ENCODE measurements at regions not wholly inside any gene's neighbourhood (a gene's known extent, or its start where the extent isn't known, plus 50 kb on each side); places are given as distances from the start of the nearest gene placed in this dataset.
"Not testable (repeated sequence)": the region's sequence is repeated elsewhere in the genome, so short reads cannot be mapped to it uniquely, and the experiment has no call there.

DNA sequence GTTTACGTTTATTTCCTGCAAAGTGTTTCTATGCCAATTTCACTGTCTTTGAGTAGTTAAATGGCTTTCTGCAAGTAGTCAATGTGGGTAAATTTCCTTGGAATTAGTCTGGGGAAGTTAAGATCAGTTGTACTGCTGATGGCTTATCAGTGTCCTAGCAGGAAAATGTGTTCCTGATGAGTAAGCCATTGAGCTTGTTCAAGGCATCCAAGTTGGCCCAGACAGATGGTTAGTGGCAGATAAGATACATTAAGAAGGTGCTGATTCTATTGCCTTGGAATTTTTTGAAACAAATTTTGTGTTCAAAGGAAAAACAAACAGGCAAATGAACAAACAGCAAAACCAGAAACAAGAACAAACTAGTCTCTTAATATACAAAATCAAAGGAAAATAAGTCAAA lies 258.4 kb downstream of the MAP2K6 start:
- no peak for DNase-seq

DNA sequence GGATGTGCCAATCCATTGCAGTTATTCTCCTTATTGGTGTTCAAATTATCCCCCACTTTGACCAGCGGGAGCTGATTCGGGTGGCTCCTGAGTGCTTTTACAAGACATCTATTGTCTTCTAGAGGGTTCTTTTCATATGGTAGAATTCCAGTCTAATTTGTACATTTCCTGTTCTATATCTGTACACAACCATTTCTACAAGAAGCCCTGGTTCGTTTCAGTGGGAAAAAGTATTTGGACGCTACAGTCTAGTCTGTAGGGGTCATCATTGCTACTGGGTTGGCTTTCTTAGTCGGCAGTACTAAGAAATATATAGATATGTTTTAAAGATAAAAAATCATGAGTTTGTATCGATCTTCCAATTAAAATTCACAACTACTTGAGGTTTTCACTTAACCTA lies 262.6 kb downstream of the MAP2K6 start:
- no peak for DNase-seq

DNA sequence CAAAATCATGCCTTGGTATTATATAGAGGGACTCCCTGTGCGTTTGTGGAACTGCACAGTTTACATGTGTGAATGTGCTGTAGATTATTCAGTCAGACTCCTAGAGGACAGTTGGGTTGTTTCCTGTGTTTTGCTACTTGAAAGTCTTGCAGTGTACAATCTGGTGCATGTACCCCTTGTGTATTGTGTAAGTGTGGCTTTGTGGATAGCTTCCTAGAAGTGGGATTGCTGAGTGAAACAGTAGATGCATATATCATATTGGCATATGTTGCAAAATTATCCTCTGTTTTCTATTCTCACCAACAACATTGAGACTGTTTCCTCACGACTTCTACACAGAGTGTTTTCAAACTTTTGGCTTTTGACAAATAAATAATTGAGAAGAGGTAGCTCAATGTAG lies 263.7 kb downstream of the MAP2K6 start:
- DNase-seq: no peak

DNA sequence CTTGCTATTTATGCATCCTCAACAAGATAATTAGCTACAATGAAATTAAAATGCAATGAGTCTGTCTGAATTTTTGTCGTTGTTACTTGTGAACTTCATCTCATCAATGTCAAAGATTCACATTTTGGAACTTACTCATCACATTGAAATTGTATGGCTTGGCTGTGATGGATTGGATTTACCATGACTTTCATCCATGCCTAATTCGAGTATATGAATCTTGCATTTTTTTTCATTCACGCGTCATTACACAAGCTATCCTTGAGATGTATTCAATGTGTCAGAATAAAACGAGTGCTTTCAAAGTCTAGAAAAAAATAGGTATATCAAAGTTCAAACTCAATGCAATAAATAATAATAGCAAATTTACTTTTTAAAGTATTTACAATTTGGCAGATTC lies 265.3 kb downstream of the MAP2K6 start:
- no peak for DNase-seq

DNA sequence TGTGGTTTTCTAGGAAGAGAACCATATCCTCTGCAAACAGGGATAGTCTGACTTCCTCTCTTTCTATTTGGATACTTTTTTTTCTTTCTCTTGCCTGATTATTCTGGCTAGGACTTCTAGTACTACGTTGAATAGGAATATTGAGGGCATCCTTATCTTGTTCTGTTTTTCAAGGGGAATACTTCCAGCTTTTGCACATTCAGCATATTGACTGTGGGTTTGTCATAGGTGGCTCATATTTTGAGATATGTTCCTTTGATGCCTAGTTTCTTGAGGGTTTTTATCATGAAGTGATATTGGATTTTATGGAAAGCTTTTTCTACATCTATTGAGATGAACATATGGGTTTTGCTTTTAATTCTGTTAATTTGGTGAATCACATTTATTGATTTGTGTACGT lies 269.8 kb downstream of the MAP2K6 start:
- no peak for DNase-seq

DNA sequence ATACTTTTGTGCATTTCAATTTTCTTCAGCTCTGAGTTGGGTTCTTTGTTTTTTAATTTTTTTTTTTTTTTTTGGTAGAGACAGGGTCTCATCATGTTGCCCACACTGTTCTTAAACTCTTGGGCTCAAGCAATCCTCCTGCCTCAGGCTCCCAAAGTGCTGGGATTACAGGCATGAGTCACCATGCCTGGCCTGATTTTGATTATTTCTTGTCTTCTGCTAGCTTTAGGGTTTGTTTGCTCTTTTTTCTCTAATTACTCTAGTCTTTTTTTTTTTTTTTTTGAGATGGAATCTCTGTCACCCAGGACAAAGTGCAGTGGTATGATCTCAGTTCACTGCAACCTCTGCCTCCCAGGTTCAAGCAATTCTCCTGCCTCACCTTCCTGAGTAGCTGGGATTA lies 270.7 kb downstream of the MAP2K6 start:
- not testable (repeated sequence) for DNase-seq

DNA sequence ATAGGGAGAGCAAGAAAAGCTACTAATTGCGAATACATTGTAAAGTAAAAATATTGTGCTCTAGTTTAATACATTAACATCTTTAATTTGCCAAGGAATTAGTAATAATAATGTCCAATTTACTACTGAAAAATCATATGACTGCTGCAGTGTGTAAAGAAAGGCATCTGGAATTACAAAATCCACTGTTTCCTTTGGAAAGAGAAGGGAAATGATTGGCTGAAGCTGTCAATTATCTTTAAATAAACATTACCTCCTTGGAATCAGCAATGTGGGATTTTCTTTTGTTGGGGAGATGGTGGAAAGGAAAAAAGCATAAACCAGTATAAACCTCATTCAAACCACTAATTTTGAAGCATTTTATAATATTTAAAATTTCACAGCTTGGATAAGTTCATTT lies 276.0 kb downstream of the MAP2K6 start:
- DNase-seq: no peak

DNA sequence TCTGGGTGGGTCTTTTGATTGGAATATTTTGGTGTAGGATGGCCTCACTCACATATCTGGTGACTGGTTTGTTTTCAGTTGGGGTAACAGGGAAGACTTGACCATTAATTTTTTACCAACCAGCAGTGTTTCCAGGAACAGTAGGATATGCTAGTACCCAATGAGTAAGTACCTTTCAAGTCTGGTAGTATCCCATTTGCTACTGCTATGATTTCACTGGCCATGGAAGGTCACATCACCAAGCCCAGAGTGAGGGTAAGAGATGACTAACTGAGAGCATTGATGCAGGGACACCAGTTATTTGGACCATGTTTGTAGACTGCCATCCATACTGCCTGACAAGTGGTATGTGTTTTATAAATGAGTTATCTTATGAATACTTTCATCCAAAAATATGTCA lies 277.7 kb downstream of the MAP2K6 start:
- no peak for DNase-seq

DNA sequence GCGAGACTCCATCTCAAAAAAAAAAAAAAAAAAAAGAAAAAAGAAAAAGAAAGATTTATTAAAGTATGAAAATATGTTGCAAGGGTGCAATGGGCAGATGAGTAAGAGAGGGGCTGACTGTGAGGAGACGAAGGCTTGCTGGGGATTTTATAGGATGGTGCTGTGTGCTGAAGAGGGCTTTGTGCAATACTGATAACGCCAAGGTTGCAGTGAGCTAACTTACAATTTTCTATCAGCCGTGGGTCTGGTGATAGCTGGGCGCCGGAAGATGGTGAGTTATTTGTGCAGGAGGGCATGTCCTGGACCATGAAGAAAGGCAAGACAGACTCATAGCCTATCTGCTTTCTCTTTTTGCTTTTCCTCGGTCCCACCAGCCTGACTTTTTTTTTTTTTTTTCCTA lies 281.1 kb downstream of the MAP2K6 start:
- no peak for DNase-seq

DNA sequence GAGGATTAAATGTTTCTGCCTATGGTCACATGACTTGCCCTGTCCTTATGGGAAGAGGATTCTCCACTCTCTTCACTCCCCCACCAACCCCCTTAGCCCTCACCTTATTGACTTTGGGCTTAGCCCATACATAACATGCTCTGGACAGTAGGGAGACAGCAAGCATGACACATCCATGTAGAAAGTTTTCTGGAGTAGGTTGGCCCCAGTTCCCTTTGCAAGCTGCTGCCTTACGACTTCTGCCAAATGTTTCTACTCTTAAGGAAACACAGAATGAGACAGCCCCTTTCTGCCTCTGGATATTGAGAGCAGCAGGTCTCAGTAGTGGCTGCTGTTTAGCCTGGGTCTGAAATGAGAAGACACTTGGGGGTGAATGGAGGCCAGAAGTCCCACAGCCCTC lies 282.2 kb downstream of the MAP2K6 start:
- DNase-seq: no peak

DNA sequence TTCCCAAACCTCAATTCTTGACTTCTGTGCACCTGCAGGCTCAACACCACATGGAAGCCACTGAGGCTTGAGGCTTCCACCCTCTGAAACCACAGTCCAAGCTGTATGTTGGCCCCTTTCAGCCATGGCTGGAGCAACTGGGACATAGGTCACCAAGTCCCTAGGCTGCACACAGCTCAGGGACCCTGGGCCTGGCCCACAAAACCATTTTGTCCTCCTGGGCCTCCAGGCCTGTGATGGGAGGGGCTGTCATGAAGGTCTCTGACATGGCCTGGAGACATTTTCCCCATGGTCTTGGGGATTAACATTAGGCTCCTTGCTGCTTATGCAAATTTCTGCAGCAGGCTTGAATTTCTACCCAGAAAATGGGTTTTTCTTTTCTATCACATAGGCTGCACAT lies 283.9 kb downstream of the MAP2K6 start:
- not testable (repeated sequence) for DNase-seq

DNA sequence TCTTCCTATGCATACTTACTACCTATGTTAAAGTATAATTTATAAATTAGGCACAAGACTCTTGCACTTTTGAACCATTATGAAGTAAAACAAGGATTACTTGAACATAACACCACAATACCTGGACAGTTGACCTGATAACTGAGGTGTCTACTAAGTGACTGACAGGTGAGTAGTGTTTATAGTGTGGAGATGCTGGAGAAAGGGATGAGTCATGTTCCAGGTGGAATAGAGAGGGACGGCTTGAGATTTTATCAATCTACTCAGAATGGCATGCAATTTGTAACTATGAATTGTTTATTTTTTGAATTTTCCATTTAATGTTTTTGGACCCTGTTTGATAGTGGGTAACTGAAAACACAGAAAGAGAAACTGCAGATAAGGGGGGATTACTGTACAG lies 287.6 kb downstream of the MAP2K6 start:
- no peak for DNase-seq

DNA sequence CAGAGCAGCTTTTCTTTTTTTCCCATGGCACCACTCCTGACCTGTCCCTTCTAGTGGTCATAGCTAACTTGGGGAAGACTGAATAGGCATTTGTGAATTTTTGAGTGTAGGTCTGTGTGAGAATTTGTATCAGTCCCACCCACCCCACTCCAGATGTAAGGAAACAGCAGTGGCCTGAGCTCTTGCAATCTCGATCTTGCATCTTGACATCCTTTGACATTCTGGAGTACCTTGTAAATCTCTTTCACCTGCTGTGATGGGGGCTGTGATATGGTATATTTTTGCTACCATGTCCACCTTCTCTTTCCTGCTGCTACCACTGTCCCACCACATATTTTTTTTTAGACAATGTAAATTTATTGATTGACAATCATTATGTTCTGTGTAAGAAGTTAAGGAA lies 289.3 kb downstream of the MAP2K6 start:
- DNase-seq: no peak

DNA sequence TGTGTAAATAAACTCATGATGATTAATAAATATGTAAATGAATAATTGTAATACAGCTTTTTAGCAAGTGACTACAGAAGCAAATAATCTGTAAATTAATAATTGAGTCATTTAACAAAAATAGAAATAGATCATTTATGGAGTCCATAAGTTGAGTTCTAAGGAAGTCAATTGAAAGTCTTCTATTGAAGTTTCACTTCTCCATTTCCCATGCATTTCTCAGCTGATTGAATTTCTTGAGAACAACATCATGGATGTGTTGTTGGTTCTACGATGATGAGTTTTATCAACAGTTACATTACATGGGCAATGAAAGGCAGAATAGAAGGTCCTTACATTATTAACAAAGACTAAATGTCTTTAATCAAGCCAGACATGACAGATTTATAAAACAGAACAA lies 290.4 kb downstream of the MAP2K6 start:
- no peak for DNase-seq

DNA sequence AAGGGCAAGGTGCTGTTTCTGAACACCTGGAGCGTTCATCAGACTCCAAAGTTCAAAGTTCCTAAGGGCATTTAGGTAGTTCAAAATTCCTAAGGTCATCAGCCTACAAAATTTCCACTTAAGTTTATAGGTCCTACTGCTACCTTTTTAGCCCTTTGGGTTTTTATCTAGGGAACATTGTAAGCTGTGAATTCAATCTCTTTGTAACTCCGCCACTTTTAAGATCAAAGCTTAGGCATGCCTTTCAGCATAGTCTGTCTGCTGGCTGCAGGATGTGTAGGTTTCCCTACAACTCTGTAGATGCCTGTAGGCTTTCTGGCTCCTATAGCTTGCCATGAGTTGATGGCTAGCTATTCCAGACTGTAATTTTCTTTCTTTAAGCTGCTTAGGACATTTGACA lies 291.6 kb downstream of the MAP2K6 start:
- DNase-seq: no peak

DNA sequence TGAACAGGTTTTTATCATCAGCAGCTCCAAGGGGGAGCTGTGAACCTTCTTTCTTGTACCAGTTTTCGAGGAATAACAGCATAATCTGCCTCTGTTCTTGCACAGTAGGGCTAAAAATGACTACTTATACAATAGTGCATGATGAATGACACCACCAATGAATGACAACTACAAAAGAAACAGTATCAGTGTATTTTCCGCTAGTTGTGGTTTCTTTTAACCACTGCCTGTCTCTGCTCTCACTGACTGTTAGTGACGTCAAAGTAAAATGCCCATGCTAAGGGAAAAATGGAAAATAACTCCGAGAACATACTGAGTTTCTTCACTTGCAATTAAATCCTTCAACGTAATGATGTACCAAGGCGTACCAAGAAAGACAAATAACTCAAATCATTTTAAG lies 294.9 kb downstream of the MAP2K6 start:
- no peak for DNase-seq

DNA sequence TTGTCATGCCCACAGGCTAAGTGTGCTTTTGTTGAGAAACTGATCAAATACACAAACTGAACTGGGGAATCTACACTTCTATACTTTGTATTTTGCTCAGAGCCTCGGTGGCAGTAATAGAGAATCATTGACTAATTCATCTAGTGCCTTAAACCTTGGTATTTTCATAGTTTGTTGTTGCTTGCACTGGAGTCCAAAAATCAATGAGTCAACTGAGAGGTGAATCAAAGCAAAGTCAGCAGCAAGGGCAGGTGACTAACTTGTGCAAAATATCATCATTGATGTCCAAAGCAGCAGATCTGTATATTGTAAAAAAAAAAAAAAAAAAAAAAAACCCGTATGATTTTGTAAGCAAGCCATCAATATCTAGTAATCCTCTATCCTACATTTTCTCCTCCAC lies 296.4 kb downstream of the MAP2K6 start:
- no peak for DNase-seq

DNA sequence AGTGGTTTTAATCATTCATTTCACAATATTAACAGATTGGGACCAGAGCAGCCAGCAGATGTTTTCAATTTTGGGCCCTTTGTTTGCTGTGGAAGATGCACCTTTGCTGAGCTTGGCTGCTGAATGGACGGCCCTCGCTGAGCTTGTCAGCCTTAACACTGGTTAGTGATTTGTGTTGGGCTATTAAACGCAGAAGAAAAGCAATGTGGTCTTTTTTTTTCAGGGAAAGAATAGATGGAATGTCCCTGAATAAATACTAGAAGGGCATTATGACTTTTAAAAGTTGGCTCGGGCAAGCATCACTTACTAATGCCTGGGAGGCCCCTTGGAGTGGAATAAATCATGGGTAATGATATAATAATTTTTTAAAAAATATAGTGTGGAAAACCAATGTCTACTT lies 297.0 kb downstream of the MAP2K6 start:
- peak; percentile 11 for DNase-seq

DNA sequence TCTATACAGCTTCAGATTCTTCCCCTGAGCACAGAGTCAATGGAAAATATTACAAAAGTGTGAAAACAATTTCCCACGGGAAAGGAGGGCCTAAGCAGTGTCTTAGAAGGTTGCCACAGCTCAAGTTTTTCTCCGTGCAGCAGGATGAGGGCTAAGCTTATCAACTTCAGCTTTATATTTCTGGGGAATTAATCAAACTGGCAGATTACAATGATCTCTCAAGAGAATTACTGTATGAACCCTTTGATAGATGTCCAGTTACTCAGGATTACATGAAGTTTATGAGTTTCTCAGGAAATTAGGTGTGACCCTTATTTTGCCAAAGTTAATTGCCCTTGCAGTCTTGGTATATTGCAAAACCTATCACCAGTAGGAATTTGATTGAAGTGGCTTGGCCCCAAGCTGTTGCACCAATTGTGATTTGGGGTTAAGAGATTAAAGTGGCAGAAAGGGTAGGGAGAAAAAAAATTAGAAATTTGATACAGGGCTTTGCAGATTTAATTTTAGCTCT lies 298.4 kb downstream of the MAP2K6 start:
- peak; percentile 97 for DNase-seq

DNA sequence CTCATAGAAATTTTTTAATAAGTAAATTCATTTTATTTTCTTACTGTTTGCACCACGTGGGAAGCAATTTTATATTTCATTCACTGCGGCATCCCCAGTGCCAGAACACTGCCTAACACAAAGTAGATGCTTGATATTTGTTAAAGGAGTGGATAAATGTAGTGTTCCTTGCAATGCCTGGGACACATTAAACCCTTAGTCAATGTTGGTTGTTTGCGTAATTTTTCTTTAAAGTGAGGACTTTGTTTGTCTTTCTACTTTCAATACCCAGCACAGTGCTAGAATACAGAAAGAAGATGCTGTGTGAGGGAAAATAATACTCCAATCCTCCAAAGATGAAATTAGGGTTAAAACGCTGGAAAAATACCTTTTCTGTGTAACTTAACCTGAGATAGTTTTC lies 299.3 kb downstream of the MAP2K6 start:
- no peak for DNase-seq

DNA sequence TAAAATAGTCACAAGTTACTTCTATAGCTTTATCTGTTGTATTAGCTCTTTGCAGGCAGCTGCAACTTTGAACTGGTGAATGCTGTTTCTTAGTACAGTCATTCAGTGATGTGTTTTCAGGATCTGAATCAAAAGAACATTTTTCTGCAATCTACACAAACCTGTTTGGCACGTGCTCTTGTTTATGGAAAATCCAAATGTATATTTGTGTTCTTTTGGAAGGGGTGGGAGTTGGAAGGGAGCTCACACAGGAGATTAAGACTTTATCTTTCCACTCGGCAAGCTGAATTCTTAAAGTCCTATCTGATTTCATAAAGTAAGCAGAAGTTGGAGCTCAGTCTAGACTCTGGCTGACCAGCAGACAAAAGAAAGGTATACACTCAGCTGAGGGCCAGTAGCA lies 300.2 kb downstream of the MAP2K6 start:
- no peak for DNase-seq

DNA sequence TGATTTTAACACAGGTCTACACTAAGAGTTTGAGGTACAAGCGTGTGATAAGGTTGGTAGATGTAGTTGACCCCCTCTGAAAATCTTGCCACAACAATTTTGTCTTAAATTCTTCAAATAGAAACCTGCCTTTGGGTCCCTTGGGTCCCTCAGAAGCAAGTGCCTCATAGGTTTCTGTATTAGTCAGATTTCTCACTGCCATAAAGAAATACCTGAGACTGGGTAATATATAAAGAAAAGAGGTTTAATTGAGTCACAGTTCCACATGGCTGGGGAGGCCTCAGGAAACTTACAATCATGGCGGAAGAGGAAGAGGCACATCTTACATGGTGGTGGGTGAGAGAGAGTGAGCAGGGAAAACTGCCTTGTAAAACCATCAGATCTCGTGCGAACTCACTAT lies 301.2 kb downstream of the MAP2K6 start:
- DNase-seq: no peak

DNA sequence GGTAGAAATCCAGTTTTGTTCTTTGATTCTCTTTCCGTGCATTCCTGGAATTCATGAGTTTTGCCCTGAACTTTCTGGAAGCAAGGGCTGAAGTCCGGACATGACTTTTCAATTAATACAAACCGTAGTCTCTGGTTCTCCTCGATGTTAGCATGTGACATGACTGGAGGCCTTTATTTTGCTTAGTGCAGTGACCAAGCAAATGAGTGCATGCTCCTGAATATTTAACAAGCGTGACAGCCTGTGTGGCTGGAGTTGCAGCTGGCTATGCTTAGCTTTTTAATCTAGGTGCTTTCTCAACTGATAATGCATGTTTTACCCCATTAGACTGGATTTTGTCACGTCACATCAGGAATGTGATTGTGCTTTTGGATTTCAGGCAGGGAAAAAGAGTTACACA lies 302.1 kb downstream of the MAP2K6 start:
- DNase-seq: peak; percentile 12

DNA sequence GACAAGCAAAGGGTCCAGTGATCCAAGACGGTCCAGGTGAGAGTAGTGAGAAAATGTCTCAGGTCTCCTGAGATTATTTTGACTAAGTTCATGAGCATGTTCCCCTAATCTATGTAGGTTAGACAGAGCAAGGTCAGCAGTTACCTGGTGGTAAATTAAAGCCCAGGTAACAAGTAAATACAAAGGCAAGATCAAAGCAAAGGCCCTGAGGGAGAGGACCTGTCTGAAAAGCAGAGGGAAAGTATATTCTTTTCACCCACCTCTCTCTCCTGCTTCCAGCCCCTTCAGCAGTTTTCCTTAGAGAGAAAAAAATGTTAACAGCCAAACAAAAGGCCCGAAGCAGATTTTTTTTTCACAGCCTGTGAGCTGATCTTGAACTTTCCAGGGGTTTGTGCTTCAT lies 302.7 kb downstream of the MAP2K6 start:
- DNase-seq: no peak

DNA sequence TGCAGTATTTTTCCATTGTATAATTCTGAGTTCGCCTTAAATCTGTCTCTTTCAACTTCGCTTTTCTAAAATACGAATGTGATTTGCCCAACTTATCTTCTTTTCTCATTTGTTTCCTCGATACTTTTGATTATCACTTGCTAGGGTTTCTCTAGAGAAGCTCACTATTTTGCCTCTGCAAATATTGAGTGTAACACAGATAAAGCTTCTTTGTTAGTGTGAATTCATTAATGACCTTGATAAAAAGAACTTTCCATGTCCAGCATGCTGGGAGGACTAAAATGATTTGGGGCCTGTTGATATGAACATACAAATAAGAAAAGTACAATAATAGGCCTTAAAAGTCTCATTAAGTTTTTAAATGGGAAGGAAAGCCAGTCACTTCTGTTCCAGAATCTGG lies 303.3 kb downstream of the MAP2K6 start:
- DNase-seq: no peak

DNA sequence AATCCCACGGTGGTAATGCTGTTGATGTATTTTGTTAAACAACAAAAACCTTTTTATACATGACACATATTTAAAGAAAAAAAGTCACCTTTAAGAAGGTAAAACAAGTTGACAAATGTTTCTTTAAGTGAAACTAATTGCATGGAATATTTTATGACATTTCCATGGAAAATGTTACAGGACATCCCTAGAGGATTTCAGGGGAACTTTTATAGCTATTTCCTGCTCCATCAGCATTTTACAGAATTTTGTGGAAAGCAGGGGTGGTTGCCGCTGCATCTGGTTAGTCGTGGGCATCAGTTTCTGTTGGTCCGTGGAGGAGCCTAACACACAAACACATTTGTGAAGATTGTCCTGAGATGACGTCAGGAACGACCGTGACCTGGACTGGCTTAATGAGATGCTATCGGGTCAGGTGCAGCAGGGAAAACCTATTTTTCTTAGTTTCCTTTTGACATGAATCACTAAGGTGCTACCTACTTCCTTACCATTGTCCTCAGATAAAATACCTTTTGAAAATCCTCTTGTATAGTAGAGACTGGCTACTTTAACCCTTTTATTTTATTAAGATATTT lies 305.1 kb downstream of the MAP2K6 start:
- DNase-seq: no peak
